Ovary (tissue), 3 donors: ENCODE measurements at regions not wholly inside any gene's neighbourhood (a gene's known extent, or its start where the extent isn't known, plus 50 kb on each side); places are given as distances from the start of the nearest gene placed in this dataset.

Source experiments
- EP300 ChIP-seq: sonication (generic); formaldehyde crosslinking; IDR thresholded peaks from one replicate; pipeline ENCODE4 v1.6.1; 2017; ENCODE audit warnings: antibody characterized with exemption
- POLR2A ChIP-seq: fragments of 450-650 bp; IDR thresholded peaks from one replicate; pipeline ENCODE4 v1.6.1; 2017; ENCODE audit warnings: antibody characterized with exemption, mild to moderate bottlenecking, moderate library complexity
- TF ChIP-seq, protein P1 (sequence below), 3 donors: fragments of 450-650 bp in 2 of 3; fragments of 200-600 bp in 1 of 3; IDR thresholded peaks; one replicate each; pipeline versions ENCODE4 v1.5.1 to v1.8.0; 2016 to 2022; ENCODE audit warnings: antibody characterized with exemption in 3 of 3, mild to moderate bottlenecking in 1 of 3
- donor health status: DM: no; HTN: no; CAD: no.

- no peak for TF ChIP-seq EP300
- TF ChIP-seq, protein P1, sequence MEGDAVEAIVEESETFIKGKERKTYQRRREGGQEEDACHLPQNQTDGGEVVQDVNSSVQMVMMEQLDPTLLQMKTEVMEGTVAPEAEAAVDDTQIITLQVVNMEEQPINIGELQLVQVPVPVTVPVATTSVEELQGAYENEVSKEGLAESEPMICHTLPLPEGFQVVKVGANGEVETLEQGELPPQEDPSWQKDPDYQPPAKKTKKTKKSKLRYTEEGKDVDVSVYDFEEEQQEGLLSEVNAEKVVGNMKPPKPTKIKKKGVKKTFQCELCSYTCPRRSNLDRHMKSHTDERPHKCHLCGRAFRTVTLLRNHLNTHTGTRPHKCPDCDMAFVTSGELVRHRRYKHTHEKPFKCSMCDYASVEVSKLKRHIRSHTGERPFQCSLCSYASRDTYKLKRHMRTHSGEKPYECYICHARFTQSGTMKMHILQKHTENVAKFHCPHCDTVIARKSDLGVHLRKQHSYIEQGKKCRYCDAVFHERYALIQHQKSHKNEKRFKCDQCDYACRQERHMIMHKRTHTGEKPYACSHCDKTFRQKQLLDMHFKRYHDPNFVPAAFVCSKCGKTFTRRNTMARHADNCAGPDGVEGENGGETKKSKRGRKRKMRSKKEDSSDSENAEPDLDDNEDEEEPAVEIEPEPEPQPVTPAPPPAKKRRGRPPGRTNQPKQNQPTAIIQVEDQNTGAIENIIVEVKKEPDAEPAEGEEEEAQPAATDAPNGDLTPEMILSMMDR (IDR thresholded peaks at IDR 0.05), result no peak
- TF ChIP-seq POLR2A, result no peak
Observed at GRCh38 chr18:50475538-50476193, 84.2 kb upstream of the MAPK4 start.
